GM12878 (cell line): ENCODE measurements at regions not wholly inside any gene's neighbourhood (a gene's known extent, or its start where the extent isn't known, plus 50 kb on each side); places are given as distances from the start of the nearest gene placed in this dataset.

Source experiments
- CTCF ChIP-seq, 3 experiments: IDR thresholded peaks in 2 of 3; conservative IDR thresholded peaks in 1 of 3; 2 replicates each; pipeline ENCODE4 v1.5.1; 2011; ENCODE audit warnings: low read depth in 3 of 3, low read length in 3 of 3, mild to moderate bottlenecking in 3 of 3, control low read depth in 2 of 3, moderate library complexity in 2 of 3, inconsistent platforms in 1 of 3, mixed read lengths in 1 of 3; ENCODE audit not compliant: control insufficient read depth in 2 of 3, insufficient read depth in 1 of 3; ENCODE audit errors: extremely low read depth in 1 of 3
- POLR2A ChIP-seq: IDR thresholded peaks from 2 replicates; pipeline ENCODE4 v1.6.1; 2011; ENCODE audit warnings: low read depth, mild to moderate bottlenecking, low read length
- ZSCAN29 ChIP-seq: fragments of 450-650 bp; IDR thresholded peaks from 2 replicates; pipeline ENCODE4 v1.6.1; 2017; ENCODE audit warnings: mild to moderate bottlenecking, moderate library complexity
- ZZZ3 ChIP-seq: IDR thresholded peaks from 2 replicates; pipeline ENCODE4 v1.6.1; 2011; ENCODE audit warnings: low read depth; ENCODE audit not compliant: control insufficient read depth, insufficient read length

GRCh38 chr2:235348329-235348728 is 145.5 kb upstream of the AGAP1 start:
- TF ChIP-seq ZZZ3 (no peak), CTCF (IDR thresholded peaks at IDR 0.05 in 2 of 3, conservative IDR thresholded peaks at IDR 0.05 in 1 of 3; ENCODE audit: control insufficient read depth in 2 of 3, extremely low read depth in 1 of 3, insufficient read depth in 1 of 3, low read depth in 3 of 3, low read length in 3 of 3) (no peak), POLR2A (no peak), ZSCAN29 (no peak)
